Activated T-helper 17 cell treated with anti-CD3 and anti-CD28 coated beads, Interleukin-2, amount 50 U/mL, for 72 hours (primary cell): ENCODE measurements at regions not wholly inside any gene's neighbourhood (a gene's known extent, or its start where the extent isn't known, plus 50 kb on each side); places are given as distances from the start of the nearest gene placed in this dataset.
"Not testable (repeated sequence)": the region's sequence is repeated elsewhere in the genome, so short reads cannot be mapped to it uniquely, and the experiment has no call there.

Experiments used
- ATAC-seq: fragments of 150-1000 bp; cut with Tn5 transposase; replicated peaks from 2 replicates; pipeline ENCODE4 v1.10.0; 2021; ENCODE audit warnings: mild to moderate bottlenecking, moderate library complexity
- H3K27ac Mint-ChIP-seq: one replicate; pipeline ENCODE4 v1.8.0; 2022; ENCODE audit warnings: mixed read lengths
- H3K27me3 Mint-ChIP-seq: one replicate; pipeline ENCODE4 v1.8.0; 2022; ENCODE audit warnings: mixed read lengths
- H3K36me3 Mint-ChIP-seq: one replicate; pipeline ENCODE4 v1.8.0; 2022; ENCODE audit warnings: low read depth, mild to moderate bottlenecking, mixed read lengths
- H3K4me1 Mint-ChIP-seq: one replicate; pipeline ENCODE4 v1.8.0; 2022; ENCODE audit warnings: mixed read lengths
- H3K4me3 Mint-ChIP-seq: one replicate; pipeline ENCODE4 v1.8.0; 2022; ENCODE audit warnings: mild to moderate bottlenecking, mixed read lengths
- H3K9me3 Mint-ChIP-seq: one replicate; pipeline ENCODE4 v1.8.0; 2022; ENCODE audit warnings: mixed read lengths

DNA sequence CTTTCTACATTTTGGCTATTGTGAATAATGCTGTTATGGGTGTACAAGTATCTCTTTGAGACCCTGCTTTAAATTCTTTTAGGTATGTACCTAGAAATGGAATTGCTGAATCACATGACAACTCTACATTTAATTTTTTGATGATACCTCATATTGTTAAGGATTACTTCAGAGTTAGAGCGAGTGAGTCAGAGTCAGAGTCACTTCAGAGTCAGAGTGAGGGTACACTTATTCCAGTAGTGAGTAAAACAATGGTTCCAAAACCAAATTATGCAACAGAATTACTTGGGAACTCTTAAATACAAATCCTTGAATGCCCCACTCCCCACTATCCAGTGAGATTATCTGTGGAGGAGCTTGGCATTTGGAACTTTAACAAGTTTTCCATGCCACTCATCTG lies 50.3 kb upstream of the SNRK start:
- peak; percentile 80 for ATAC-seq
- peaks cover 7% of the 10 kb centered on the region for H3K4me1 Mint-ChIP-seq
- H3K4me3 Mint-ChIP-seq: no peak overlapping the region
- no peak overlapping the region for H3K27ac Mint-ChIP-seq
- no peaks in the 10 kb centered on the region for H3K9me3 Mint-ChIP-seq
- H3K27me3 Mint-ChIP-seq: no peaks in the 10 kb centered on the region
- H3K36me3 Mint-ChIP-seq: no peaks in the 10 kb centered on the region

DNA sequence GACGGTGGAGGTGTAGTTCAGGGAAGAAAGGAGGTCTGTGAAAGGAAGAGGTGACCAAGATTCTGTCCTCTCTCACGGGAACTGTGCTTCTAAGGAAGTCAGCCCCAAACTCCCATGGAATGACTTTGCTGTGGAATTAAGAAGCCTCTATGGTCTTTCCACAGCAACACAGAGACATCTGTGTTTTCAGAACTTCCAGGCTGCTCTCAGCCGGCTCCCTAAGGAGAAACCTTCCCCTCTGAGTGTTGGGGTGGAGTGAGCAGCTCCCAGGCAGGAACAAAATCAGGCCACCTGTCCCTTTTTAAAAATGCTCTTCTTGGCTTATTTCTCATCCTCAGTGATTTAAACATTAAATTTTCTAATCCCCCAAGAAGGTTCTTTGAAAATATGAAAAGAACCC lies 53.3 kb upstream of the SNRK start:
- Mint-ChIP-seq H3K36me3 (no peaks in the 10 kb centered on the region), H3K27ac (peak overlapping the region; percentile 79), H3K27me3 (no peaks in the 10 kb centered on the region), H3K4me3 (no peak overlapping the region), H3K4me1 (no peaks in the 10 kb centered on the region), H3K9me3 (peaks cover 2% of the 10 kb centered on the region)
- no peak for ATAC-seq

DNA sequence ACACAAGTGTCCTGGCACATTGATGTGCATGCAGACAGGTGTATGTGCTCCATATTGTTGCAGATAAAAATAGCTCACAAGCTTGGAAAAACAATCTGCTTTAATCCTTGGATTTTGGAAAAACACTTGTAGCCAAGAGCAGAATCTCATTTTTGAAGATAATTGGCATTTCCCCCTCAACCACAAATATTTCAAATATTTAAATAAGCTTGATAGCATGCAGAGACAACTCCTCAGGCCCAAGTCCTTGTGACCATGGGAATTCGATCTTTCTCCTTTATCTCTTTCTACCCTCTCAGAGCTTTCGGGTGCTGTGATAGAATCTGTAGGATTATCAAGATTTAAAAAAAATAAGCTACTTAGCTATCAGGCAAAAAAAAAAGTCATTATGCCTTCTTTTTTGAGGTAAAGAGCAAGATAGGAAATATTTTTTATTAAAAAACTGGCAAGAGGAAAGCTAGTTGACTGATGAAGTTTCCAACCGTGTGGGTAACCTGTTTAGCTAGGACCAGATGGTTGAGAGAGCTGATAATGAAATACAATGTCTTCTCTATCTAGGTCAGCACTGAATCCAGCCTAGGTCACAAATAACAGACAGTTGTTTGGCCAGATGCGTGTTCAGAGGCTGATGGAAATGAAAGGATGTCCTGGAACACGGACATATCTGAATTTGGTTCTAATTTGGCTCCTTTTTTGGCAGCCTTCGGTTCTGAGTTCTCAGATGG lies 54.9 kb upstream of the SNRK start:
- H3K27ac Mint-ChIP-seq: no peak overlapping the region
- ATAC-seq: no peak
- no peaks in the 10 kb centered on the region for H3K4me1 Mint-ChIP-seq
- no peaks in the 10 kb centered on the region for H3K27me3 Mint-ChIP-seq
- H3K4me3 Mint-ChIP-seq: no peak overlapping the region
- peaks cover 12% of the 10 kb centered on the region for H3K9me3 Mint-ChIP-seq
- H3K36me3 Mint-ChIP-seq: no peaks in the 10 kb centered on the region

DNA sequence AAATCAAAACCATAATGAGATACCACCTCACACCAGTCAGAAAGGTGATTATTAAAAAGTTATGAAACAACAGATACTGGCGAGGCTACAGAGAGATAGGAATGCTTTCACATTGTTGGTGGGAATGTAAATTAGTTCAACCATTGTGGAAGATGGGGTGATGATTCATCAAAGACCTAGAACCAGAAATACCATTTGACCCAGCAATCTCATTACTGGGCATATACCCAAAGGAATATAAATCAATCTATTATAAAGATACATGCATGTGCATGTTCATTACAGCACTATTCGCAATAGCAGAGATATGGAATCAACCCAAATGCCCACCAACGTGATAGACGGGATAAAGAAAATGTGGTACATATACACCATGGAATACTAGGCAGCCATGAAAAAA lies 56.5 kb upstream of the SNRK start:
- not testable (repeated sequence) for H3K27ac Mint-ChIP-seq, H3K36me3 Mint-ChIP-seq

DNA sequence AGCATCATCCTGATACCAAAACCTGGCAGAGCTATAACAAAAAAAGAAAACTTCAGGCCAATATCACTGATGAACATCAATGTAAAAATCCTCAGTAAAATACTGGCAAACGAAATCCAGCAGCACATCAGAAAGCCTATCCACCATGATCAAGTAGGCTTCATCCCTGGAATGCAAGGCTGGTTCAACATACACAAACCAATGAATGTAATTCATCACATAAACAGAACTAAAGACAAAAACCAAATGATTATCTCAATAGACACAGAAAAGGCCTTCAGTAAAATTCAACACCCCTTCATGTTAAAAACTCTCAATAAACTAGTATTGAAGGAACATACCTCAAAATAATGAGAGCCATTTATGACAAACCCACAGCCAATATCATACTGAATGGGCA lies 58.7 kb upstream of the SNRK start:
- Mint-ChIP-seq H3K9me3 (peaks cover 12% of the 10 kb centered on the region), H3K4me1 (peaks cover 15% of the 10 kb centered on the region)
- not testable (repeated sequence) for H3K36me3 Mint-ChIP-seq, H3K27ac Mint-ChIP-seq, H3K4me3 Mint-ChIP-seq, ATAC-seq, H3K27me3 Mint-ChIP-seq

More for the DNA sequence above, 56.5 kb upstream of the SNRK start:
- ATAC-seq, H3K4me3 Mint-ChIP-seq, H3K4me1 Mint-ChIP-seq, H3K27me3 Mint-ChIP-seq: not testable (repeated sequence)
- peaks cover 12% of the 10 kb centered on the region for H3K9me3 Mint-ChIP-seq

DNA sequence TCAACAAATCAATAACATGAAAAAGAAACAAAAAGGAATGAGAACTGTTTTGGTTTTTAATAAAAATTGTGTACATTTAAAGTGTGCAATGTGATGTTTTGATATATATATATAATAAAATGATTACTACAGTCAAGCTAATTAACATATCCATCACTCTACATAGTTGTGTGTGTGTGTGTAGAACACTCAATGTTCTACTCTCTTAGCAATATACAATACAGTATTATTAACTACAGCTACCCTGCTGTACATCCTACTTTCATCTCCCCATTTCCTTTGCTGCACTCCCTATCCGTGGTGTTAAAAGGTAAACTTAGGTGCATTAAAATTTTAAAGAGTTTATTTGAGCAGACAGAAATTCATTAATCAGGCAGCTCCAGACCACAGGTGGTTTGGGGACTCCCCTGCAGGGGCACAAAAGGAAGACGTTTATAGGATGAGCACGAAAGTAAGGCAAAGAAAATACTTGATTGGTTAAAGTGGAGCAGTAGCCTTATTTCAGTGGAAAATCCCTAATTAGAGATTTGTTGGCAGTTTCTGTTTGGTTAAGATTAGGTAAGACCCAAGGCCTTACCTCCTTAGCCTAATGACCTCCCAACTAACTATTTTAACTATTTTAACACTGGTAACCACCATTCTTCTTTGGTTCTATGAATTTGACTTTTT lies 61.8 kb upstream of the SNRK start:
- Mint-ChIP-seq H3K4me1 (peaks cover 31% of the 10 kb centered on the region), H3K4me3 (peak overlapping the region; percentile 35), H3K36me3 (no peaks in the 10 kb centered on the region), H3K27ac (peak overlapping the region; percentile 13), H3K27me3 (no peaks in the 10 kb centered on the region), H3K9me3 (peaks cover 12% of the 10 kb centered on the region)
- ATAC-seq: peak; percentile 82

DNA sequence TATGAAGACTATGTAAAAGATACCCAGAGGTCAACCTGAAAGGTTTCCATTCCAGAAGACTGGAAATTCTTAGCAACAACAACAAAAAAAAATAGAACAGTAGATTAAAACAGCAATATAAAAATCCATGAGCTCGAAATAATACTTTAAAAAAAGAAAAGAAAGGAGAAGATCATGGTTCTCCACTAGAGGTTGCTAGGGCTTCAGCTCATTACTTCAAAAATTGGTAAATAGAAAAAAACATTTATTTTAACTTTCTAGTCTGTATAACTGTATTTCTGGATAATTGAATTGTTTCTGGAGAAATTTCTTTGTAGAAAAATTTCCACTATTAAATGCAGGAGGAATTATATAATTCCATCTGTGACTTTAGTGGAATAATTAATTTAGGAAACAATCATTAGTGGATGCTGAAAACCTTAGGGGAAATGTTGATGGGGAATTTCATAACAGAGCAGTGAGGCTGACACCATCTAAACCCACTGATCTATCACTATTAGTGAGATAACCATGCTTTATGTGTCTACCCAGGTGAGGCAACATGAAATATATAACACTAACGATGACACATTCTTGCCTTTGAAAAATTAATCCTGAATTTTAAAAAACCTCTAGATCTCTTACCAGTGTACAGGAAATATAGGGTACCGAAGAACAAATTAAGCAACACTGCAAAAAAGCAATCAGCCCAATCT lies 62.5 kb upstream of the SNRK start:
- Mint-ChIP-seq H3K27ac (no peak overlapping the region), H3K27me3 (no peaks in the 10 kb centered on the region), H3K36me3 (no peaks in the 10 kb centered on the region), H3K9me3 (peaks cover 12% of the 10 kb centered on the region), H3K4me1 (peaks cover 31% of the 10 kb centered on the region), H3K4me3 (no peak overlapping the region)
- ATAC-seq: no peak

DNA sequence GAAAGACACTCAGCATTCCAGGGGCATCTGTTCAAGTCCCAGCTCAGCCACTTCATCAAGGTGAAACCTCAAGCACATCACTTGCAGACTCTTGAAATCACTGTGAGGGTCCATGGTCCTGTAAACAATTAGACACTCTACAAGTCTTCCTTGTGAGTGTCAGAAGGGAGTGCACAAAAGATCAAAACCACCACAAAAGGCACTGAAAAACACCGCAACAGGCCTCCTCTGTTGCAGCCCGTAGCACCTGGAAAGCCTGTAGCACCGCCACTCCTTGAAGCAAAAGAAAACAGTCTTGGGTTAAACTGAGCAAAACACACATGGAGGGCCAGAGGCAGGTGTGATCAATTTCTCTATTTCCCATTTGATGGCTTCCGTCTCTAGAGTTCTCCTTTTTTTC lies 63.8 kb upstream of the SNRK start:
- ATAC-seq: no peak
- Mint-ChIP-seq H3K27ac (no peak overlapping the region), H3K4me1 (peaks cover 31% of the 10 kb centered on the region), H3K27me3 (no peaks in the 10 kb centered on the region), H3K9me3 (peaks cover 5% of the 10 kb centered on the region), H3K4me3 (no peak overlapping the region), H3K36me3 (no peaks in the 10 kb centered on the region)

DNA sequence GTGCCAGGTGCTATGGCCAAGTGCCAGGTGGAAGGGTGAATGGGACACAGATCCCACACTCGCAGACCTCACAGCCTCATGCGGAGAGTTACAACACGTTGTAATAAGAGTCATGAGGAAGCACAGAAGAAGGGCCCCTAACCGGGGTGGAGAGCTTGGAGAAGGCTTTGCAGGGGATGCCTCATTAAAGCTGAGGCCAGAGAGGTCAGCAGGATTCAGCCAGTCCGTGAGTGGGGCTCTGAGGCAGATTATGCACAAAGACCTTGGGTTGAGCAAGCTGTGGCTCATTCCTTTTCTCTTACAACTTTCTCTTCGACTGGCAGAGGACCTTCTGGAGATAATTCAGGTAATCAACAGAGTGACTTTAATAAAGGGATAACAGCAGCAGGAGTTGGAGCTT lies 65.3 kb upstream of the SNRK start:
- Mint-ChIP-seq H3K27ac (no peak overlapping the region), H3K9me3 (no peaks in the 10 kb centered on the region), H3K27me3 (no peaks in the 10 kb centered on the region), H3K4me3 (no peak overlapping the region), H3K4me1 (peaks cover 36% of the 10 kb centered on the region), H3K36me3 (no peaks in the 10 kb centered on the region)
- no peak for ATAC-seq

DNA sequence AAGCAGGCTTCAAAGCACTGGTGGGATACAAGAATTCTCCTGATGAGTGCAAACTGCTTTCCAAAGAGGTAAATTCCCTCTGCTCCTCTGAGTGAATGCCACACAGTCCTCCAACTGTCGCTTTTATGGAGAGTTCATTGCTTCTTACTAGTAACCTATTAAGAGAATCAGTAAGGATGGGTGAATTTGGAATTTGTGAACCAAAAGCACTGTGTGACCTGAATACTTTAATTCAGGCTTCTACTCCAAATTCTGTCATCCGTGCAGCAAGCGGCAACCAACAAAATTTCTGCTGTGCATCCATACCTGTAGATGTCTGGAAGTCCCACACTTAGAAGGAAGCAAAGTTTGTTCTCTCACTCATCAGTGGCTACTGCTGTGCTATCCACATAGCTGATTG lies 66.7 kb upstream of the SNRK start:
- Mint-ChIP-seq H3K27me3 (no peaks in the 10 kb centered on the region), H3K4me1 (peaks cover 32% of the 10 kb centered on the region), H3K36me3 (no peaks in the 10 kb centered on the region), H3K27ac (no peak overlapping the region), H3K4me3 (no peak overlapping the region), H3K9me3 (no peaks in the 10 kb centered on the region)
- ATAC-seq: no peak

DNA sequence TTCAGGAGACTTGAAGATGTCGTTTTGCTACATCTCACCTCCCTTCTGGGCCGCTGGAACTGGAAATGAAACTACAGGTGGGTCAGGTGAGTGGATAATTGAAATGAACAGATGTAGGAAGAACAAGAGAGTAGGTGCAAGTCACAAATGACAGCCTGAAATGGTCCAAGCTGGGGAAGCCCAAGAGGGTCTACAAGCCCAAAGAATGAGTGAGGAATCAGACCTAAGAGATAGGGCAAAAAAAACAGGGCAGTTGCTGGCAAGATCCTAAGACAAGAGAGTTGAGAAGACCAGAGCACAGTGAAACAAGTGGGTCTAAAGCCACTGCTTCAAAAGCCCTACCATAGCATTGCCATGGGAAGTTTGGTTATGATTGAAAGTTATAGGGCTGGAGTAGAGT lies 67.4 kb upstream of the SNRK start:
- no peak overlapping the region for H3K27ac Mint-ChIP-seq
- H3K4me1 Mint-ChIP-seq: peaks cover 28% of the 10 kb centered on the region
- no peaks in the 10 kb centered on the region for H3K9me3 Mint-ChIP-seq

DNA sequence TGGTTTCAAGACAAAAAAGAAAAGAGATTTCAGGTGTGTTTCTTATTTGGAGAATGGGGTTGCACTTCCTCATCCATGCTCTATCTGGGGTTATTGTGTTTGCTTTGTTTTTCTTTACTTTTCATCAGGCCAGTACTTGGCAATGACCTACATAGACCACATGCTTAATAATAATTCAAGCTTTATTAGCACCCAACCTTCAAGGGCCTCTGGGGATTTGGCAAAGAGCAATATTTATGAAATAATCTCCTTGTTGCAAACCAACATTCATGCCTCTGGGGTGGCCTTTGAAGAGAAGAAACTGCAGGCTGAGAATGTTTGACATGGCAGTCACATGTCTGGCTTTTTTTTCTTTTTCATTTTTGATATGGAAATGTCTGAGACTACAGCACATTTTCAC lies 68.2 kb upstream of the SNRK start:
- Mint-ChIP-seq H3K27ac (no peak overlapping the region), H3K9me3 (no peaks in the 10 kb centered on the region), H3K4me1 (peaks cover 28% of the 10 kb centered on the region), H3K4me3 (no peak overlapping the region), H3K27me3 (no peaks in the 10 kb centered on the region), H3K36me3 (no peaks in the 10 kb centered on the region)
- no peak for ATAC-seq

More for the DNA sequence above, 67.4 kb upstream of the SNRK start:
- Mint-ChIP-seq H3K27me3 (no peaks in the 10 kb centered on the region), H3K4me3 (no peak overlapping the region), H3K36me3 (no peaks in the 10 kb centered on the region)
- no peak for ATAC-seq

DNA sequence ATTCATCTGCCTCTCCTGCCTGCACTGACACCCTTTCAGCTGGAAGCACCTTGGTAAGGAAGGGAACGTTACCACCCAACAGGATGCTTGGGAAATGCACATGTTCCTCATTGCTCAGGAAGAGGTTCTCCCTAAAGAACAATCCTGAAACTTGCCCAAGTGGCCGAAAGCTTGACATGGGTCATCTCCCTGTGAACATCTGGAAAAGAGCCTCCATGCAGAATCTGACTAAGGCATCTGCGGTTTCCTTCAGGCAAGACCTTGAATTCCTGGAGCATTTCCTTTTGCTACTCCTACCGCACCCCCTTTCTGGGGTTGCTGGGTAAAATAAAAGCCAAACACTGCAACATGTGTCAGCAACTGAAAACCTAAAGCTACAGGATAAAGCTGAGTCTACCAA lies 68.7 kb upstream of the SNRK start:
- Mint-ChIP-seq H3K4me1 (peaks cover 24% of the 10 kb centered on the region), H3K27ac (peak overlapping the region; percentile 14), H3K4me3 (no peak overlapping the region), H3K9me3 (no peaks in the 10 kb centered on the region), H3K27me3 (no peaks in the 10 kb centered on the region), H3K36me3 (no peaks in the 10 kb centered on the region)
- ATAC-seq: no peak

DNA sequence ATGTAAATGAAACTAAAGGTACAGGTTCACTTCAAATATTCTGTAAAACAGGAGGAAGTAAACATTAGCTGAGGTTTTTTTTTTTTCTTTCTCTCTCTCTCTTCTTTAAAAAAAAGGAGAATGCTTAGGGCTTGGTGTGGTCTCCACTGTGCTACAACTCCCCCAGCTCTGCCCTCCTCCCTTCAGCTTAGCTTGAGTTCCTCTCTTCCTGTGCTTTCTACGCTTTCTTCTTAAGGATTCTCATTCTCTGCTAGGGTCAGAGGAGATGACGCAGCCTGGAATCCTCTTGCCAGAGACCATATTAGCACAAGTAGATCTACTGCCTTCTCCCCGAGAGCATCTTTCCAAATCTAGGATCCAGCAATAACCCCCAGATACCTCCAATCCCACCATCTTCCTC lies 69.1 kb upstream of the SNRK start:
- Mint-ChIP-seq H3K36me3 (no peaks in the 10 kb centered on the region), H3K4me3 (no peak overlapping the region), H3K27ac (peak overlapping the region; percentile 14), H3K27me3 (no peaks in the 10 kb centered on the region), H3K9me3 (no peaks in the 10 kb centered on the region), H3K4me1 (peaks cover 20% of the 10 kb centered on the region)
- no peak for ATAC-seq

DNA sequence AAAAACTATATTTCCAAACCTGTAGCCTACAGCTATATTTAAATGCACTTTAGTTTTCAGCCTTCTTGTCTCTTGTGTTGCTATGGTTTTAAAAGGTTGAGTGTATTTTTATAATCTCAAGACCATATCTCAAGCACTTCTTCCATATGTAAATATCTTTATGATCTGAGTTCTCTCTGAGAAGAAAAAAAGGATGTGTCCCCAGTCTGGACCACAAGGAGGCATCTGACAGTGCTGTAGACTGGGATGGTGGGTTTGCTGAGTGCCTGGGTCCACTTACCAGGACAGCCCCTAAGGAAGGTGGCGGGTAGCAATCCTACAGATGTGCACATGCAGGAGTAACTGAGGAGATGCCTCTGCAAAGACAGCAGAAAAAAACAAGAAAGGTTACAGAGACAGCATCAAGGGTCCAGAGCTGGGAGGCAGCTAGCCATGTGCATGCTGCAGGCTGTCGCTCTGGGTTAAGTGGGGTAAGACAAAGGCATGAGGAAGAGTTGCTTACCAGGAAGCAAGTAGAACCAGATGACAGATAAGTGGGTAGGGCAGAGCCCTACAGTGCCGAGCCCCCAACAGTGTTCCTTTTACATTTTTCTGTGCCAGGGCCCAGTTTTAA lies 70.6 kb upstream of the SNRK start:
- peaks cover 12% of the 10 kb centered on the region for H3K4me1 Mint-ChIP-seq
- H3K36me3 Mint-ChIP-seq: no peaks in the 10 kb centered on the region
- no peaks in the 10 kb centered on the region for H3K9me3 Mint-ChIP-seq
- no peaks in the 10 kb centered on the region for H3K27me3 Mint-ChIP-seq
- ATAC-seq: no peak
- H3K27ac Mint-ChIP-seq: no peak overlapping the region
- no peak overlapping the region for H3K4me3 Mint-ChIP-seq
